ENCODE measurements at regions not wholly inside any gene's neighbourhood (a gene's known extent, or its start where the extent isn't known, plus 50 kb on each side); places are given as distances from the start of the nearest gene placed in this dataset.

DNA sequence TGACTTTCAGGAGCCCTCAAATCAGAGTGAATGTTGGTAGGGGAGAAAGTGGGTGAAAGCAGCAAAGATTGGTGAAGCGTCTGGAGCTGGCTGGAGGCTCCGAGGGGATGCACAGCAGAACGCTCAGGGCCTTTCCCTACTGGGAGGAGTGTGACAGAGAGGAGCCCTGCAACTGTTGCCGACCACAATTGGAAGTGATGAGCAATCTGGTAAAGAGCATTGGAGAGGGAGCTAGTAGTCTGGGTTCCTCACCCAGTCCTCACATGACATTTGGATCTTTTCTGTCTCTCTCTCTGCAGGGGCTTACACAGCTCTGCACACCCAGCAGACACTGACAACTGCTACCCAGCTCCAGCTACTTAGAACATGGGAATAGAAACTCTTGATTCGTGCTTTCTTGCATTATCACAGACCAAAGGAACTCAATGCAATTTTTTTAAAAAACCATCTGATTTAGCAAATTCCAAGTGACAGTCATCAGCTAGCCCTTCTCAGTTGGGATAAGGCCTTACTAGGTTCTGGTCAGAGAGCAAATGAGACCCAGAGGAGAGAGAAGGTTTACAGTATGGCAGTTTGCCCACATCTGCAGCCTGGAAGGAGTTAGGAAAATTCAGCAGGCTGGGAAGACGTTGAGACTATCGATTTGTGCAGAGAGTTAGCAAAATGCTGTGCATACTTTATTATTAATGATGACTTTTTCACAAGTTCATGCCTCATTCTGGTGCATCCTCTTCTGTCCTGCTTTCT, 278.0 kb upstream of the PLET1 start:
- TF ChIP-seq, protein P1, sequence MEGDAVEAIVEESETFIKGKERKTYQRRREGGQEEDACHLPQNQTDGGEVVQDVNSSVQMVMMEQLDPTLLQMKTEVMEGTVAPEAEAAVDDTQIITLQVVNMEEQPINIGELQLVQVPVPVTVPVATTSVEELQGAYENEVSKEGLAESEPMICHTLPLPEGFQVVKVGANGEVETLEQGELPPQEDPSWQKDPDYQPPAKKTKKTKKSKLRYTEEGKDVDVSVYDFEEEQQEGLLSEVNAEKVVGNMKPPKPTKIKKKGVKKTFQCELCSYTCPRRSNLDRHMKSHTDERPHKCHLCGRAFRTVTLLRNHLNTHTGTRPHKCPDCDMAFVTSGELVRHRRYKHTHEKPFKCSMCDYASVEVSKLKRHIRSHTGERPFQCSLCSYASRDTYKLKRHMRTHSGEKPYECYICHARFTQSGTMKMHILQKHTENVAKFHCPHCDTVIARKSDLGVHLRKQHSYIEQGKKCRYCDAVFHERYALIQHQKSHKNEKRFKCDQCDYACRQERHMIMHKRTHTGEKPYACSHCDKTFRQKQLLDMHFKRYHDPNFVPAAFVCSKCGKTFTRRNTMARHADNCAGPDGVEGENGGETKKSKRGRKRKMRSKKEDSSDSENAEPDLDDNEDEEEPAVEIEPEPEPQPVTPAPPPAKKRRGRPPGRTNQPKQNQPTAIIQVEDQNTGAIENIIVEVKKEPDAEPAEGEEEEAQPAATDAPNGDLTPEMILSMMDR (IDR thresholded peaks at IDR 0.05; ENCODE audit: low read depth, low read length): no peak
- TF ChIP-seq EZH2phosphoT487 (IDR thresholded peaks at IDR 0.05; ENCODE audit: low read depth): no peak

All from OCI-LY3 (cell line).